IPS DF 19.7 (cell line): ENCODE measurements at regions not wholly inside any gene's neighbourhood (a gene's known extent, or its start where the extent isn't known, plus 50 kb on each side); places are given as distances from the start of the nearest gene placed in this dataset.
"Not testable (repeated sequence)": the region's sequence is repeated elsewhere in the genome, so short reads cannot be mapped to it uniquely, and the experiment has no call there.

Experiments used
- DNase-seq: peaks from one replicate; pipeline ENCODE4 v3.0.0-alpha.2; 2013; ENCODE audit warnings: low read depth, low spot score

- no peak for DNase-seq
Observed at GRCh38 chr4:189002475-189002874, 863.2 kb downstream of the TRIML1 start.

DNA sequence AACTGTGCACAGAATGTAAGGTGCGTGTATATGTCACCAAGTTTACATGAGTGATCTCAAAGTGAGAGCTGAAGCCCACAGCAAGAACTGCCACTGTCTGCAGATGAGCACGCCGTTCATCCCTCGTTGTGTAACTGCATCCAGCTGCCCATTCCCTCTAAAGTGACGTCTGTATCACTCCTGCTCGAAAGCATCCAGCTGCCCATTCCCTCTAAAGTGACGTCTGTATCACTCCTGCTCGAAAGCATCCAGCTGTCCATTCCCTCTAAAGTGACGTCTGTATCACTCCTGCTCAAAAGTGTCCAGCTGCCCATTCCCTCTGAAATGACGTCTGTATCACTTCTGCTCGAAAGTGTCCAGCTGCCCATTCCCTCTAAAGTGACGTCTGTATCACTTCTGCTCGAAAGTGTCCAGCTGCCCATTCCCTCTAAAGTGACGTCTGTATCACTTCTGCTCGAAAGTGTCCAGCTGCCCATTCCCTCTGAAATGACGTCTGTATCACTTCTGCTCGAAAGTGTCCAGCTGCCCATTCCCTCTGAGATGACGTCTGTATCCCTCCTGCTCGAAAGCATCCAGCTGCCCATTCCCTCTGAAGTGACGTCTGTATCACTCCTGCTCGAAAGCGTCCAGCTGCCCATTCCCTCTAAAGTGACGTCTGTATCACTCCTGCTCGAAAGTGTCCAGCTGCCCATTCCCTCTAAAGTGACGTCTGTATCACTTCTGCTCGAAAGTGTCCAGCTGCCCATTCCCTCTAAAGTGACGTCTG, 871.4 kb downstream of the TRIML1 start:
- not testable (repeated sequence) for DNase-seq

DNA sequence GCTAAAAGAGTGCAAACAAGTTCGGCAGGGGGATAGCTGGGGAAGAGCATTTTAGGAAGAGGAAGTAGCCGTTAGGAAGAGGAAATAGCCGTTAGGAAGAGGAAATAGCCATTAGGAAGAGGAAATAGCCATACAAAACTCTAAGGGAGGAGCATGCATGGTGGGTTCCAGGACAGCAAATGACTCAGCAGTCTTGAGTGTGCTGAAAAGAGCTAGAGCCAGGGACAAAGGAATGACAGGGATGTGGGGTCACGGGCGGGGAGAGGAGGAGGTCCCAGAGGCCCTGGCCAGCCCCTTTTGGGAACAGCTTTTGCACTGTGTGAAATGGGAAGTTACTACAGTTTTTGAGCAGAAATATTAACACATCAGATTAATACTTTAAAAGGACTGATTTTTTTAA, 882.6 kb downstream of the TRIML1 start:
- peak; percentile 28 for DNase-seq

- no peak for DNase-seq
Observed at GRCh38 chr4:189022440-189023035, 883.3 kb downstream of the TRIML1 start.

- DNase-seq: no peak
Observed at GRCh38 chr4:189029976-189030504, 890.8 kb downstream of the TRIML1 start.

DNA sequence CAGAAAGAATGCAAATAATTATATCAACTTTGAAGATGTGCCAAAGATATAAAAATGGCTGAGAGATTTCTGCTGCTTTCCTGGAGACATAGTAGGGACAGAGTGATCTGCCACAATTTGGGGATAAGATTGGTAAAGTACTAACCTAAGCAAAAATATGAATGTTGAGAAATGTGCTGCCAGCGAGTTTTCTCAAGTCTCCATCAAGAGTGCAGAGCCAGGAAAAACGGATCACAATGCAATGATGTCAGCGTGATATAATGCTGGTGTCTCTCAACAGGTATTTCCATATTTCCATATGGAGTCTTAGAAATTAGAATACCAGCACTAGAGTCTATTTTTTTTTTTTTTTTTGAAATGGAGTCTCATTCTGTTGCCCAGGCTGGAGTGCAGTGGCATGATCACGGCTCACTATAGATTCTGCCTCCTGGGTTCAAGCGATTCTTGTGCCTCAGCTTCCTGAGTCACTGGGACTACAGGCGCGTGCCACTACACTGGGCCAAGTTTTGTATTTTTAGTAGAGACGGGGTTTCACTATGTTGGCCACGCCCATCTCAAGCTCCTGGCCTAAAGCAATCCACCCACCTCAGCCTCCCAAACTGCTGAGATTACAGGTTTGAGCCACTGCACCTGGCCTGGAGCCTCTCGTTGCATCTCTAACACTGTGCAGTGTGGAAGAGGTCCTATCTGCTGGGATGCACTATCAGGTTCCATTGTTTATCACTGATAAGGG, 893.5 kb downstream of the TRIML1 start:
- DNase-seq: no peak

DNA sequence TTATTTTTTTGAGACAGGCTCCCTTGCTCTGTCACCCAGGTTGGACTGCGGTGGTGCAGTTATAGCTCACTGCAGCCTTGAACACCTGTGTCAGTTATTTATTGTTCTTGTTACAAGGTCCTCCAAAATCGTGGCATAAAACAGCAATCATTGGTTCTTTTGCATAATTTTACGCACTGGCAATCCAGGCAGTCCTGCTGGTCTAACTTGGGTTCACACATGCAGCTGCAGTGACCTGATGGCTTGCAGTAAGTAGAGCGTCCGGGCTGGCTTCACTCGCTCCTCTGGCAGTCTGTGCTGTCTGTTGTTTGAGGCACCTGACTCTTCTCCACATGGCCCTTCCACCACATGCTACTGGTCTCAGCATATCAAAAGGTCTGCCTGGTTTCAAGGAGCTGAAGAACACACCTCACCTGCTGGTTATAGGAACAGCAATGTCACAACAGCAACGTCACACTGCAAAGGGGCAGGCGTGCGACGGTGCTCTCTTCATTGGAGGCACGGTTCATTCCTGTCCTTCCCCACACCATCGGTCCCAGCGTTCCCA, 894.6 kb downstream of the TRIML1 start:
- no peak for DNase-seq

DNA sequence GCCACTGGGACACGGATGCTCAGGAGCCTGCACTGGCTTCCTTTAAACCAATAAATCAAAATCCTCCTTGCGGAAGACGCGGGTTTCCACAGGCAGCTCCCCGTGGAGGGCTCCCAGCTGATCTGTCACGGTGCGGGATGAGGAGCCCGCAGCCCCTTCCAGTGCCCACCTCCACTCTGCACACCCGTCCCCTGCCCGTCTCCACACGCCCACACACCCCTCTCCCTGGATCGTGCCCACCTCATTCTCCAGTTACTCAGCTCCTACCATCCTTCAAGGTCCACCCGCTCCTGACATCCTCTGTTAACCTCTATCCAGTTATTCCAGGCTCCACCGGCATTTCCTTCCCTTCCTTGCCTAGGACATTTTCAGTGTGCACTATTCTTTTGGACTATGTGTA, 895.9 kb downstream of the TRIML1 start:
- no peak for DNase-seq

DNA sequence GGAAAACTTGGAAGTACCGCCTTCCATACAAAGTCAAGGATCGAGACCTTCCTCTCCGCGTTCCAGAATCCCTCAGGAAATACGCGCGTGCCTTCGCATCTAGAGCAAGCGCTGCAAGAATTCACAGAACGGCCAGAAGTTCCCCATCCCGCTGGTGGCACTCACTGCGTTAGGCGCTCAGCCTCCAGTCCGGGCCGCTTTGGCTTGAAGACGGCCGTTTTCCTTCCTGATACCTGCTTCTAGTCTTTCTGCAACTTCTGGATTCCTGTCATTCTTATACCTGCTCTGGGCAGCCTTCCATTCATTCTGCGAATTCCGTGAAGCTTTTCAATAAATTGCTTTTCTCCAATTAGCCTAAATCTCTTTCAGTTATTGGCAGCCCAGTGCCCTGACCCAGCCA, 896.4 kb downstream of the TRIML1 start:
- no peak for DNase-seq

GRCh38 chr4:189036906-189037305, 897.7 kb downstream of the TRIML1 start:
- no peak for DNase-seq

- peak; percentile 71 for DNase-seq
Observed at GRCh38 chr4:189046642-189047041, 894.0 kb upstream of the FRG1 start.

GRCh38 chr4:189048119-189048518, 892.6 kb upstream of the FRG1 start:
- no peak for DNase-seq

DNA sequence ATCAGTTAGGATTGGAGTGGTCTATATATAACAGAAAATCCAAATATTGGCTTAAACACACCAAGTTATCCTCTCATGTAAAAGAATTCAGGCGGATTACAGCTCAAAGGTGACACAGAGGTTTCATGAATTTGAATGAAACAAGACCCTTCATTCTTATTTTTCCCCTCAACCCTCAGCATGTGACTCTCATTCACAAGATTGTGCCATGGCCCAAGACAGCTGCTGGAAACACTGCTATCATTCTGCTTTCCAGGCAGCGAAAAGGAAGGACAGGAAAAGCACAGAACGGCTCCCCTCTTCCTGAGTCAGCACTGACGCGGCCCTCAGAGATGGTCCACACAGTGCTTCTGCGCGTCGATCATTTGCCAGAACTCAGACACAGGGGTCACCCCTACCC, 891.0 kb upstream of the FRG1 start:
- DNase-seq: no peak

DNA sequence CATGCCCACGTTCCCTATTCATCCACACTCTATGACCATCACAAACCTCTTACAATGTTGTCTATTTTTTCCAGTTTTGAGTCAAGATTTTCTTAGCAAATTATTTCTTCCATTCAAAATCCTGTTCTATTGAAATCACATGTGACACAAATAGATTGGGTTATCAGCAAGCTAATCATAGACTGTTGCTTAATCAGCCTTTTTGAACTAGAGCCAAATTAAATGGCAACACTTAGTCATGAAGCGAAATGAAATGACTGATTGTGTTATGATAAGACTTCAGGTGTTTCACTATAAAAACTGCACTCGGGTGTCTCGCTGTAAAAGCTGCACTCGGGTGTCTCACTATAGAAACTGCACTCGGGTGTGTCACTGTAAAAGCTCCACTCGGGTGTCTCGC, 890.0 kb upstream of the FRG1 start:
- DNase-seq: no peak

GRCh38 chr4:189053621-189054020, 887.1 kb upstream of the FRG1 start:
- DNase-seq: no peak

- no peak for DNase-seq
Observed at GRCh38 chr4:189060104-189060503, 880.6 kb upstream of the FRG1 start.

GRCh38 chr4:189062047-189062820, 878.4 kb upstream of the FRG1 start:
- no peak for DNase-seq

- no peak for DNase-seq
Observed at GRCh38 chr4:189069772-189070171, 870.9 kb upstream of the FRG1 start.

- DNase-seq: no peak
Observed at GRCh38 chr4:189071241-189071640, 869.4 kb upstream of the FRG1 start.

DNA sequence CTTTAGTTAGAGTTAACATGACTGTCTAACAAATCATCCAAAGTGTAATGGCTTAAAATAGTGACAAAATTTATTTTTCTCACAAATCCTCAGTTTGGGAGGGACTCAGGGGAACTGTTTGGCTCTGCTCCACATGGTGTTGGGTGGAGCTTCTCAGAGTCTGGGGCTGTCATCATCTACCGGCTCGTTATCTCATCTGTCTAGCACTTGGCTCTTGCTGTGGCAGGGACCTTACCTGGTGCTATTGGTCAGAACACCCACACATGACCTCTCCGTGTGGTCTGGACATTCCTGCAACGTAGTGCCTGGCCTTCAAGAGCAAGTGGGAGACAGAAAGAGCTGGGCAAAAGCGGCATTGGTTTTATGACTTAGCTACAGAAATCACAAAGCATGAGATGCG, 866.9 kb upstream of the FRG1 start:
- DNase-seq: no peak

GRCh38 chr4:189081826-189082225, 858.8 kb upstream of the FRG1 start:
- no peak for DNase-seq

DNA sequence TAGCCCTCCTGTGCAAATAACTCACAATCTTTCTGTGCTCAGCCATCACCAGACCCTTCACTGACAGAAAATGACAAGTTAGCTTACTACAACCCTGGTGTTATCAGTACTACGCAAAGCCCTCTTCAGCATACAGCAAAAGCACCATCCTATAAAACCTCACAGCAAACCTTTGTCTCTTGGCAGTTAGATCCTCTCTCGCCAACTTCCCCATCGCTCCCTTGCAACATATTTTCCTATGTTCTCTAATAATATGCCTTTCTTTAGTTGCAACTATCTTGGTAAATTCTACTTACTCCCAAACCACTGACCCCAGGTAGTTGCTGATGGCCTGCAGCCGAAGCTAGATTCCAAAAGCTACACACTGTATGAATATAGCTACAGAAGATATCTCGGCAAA, 856.9 kb upstream of the FRG1 start:
- no peak for DNase-seq
